ENCODE measurements at regions not wholly inside any gene's neighbourhood (a gene's known extent, or its start where the extent isn't known, plus 50 kb on each side); places are given as distances from the start of the nearest gene placed in this dataset.

DNA sequence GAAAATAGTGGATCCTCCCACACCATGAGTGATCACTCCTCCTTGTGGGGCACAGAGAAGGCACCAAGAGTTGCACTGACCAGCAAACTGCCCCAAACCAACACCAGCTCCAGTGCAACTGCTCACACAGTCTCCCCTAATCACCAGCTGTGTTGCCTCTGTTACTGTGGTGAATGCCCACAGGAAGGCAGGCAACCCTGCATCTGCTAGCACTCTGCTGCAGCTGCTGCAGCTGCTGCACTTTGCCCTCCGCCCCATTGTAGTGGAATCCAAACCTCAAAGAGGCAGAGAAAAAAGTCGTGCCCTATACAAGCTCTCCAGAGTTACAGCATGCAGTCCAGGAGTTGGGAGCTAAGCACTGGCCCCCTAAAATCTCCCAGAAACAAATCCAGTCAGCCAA lies 339.6 kb downstream of the TRIM36 start:
- TF ChIP-seq, protein P1, sequence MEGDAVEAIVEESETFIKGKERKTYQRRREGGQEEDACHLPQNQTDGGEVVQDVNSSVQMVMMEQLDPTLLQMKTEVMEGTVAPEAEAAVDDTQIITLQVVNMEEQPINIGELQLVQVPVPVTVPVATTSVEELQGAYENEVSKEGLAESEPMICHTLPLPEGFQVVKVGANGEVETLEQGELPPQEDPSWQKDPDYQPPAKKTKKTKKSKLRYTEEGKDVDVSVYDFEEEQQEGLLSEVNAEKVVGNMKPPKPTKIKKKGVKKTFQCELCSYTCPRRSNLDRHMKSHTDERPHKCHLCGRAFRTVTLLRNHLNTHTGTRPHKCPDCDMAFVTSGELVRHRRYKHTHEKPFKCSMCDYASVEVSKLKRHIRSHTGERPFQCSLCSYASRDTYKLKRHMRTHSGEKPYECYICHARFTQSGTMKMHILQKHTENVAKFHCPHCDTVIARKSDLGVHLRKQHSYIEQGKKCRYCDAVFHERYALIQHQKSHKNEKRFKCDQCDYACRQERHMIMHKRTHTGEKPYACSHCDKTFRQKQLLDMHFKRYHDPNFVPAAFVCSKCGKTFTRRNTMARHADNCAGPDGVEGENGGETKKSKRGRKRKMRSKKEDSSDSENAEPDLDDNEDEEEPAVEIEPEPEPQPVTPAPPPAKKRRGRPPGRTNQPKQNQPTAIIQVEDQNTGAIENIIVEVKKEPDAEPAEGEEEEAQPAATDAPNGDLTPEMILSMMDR (IDR thresholded peaks at IDR 0.05) = no peak
- no peak for TF ChIP-seq POLR2A (IDR thresholded peaks at IDR 0.05)
